Smooth muscle cell (in vitro differentiated cells): ENCODE measurements at regions not wholly inside any gene's neighbourhood (a gene's known extent, or its start where the extent isn't known, plus 50 kb on each side); places are given as distances from the start of the nearest gene placed in this dataset.

Experiments used
- DNase-seq: peaks from one replicate; lab custom pipeline; 2025; ENCODE audit not compliant: unreplicated experiment; lab: John Stamatoyannopoulos, UW
- H2AFZ ChIP-seq: fragments of 200-600 bp; sonication (generic); 2 replicates; pipeline ENCODE4 v1.6.0; 2016; ENCODE audit warnings: antibody characterized with exemption, low read depth, mild to moderate bottlenecking
- H3F3A ChIP-seq: fragments of 200-600 bp; sonication (generic); 2 replicates; pipeline ENCODE4 v1.6.0; 2017; ENCODE audit warnings: antibody characterized with exemption, low read depth
- H3K27ac ChIP-seq: fragments of 200-600 bp; sonication (generic); 2 replicates; pipeline ENCODE4 v1.5.1; 2016; ENCODE audit warnings: low read depth, mild to moderate bottlenecking
- H3K27me3 ChIP-seq: fragments of 200-600 bp; sonication (generic); 2 replicates; pipeline ENCODE4 v1.6.1; 2016; ENCODE audit warnings: low read depth, mild to moderate bottlenecking
- H3K36me3 ChIP-seq: fragments of 200-600 bp; sonication (generic); 2 replicates; pipeline ENCODE4 v1.5.1; 2016; ENCODE audit warnings: low read depth
- H3K4me1 ChIP-seq: fragments of 200-600 bp; sonication (generic); 2 replicates; pipeline ENCODE4 v1.5.1; 2016; ENCODE audit warnings: low read depth
- H3K4me2 ChIP-seq: fragments of 200-600 bp; sonication (generic); 2 replicates; pipeline ENCODE4 v1.6.0; 2016; ENCODE audit warnings: mild to moderate bottlenecking
- H3K4me3 ChIP-seq: fragments of 200-600 bp; sonication (generic); 2 replicates; pipeline ENCODE4 v1.5.1; 2016; ENCODE audit warnings: mild to moderate bottlenecking
- H3K79me2 ChIP-seq: fragments of 200-600 bp; sonication (generic); 2 replicates; pipeline ENCODE4 v1.6.0; 2016; ENCODE audit warnings: low read depth, mild to moderate bottlenecking
- H3K9ac ChIP-seq: fragments of 200-600 bp; sonication (generic); 2 replicates; pipeline ENCODE4 v1.6.0; 2016; ENCODE audit warnings: low read depth
- H3K9me3 ChIP-seq: fragments of 200-600 bp; sonication (generic); replicated peaks from 2 replicates; pipeline ENCODE4 v1.5.1; 2016; ENCODE audit warnings: low read depth
- H4K20me1 ChIP-seq: fragments of 200-600 bp; sonication (generic); 2 replicates; pipeline ENCODE4 v1.6.0; 2016; ENCODE audit warnings: low read depth
- WGBS: methylation state at CpG from one replicate; pipeline ENCODE4 v1.1.7; 2016; ENCODE audit warnings: low lambda C conversion rate; 5-methylcytosine and 5-hydroxymethylcytosine counted together
- TF ChIP-seq, protein P1 (sequence below): fragments of 200-600 bp; sonication (generic); IDR thresholded peaks from 2 replicates; pipeline ENCODE4 v1.5.1; 2017; ENCODE audit warnings: borderline replicate concordance, mild to moderate bottlenecking, antibody characterized with exemption; ENCODE audit not compliant: insufficient read depth, poor library complexity, severe bottlenecking

- 97% methylated on average over 1 of the region's 1 CpG for WGBS
- Histone ChIP-seq H3K9me3 (no peaks in the 10 kb centered on the region), H3F3A (no peaks in the 10 kb centered on the region), H3K27ac (no peak overlapping the region), H3K27me3 (no peaks in the 10 kb centered on the region), H4K20me1 (no peaks in the 10 kb centered on the region), H3K4me1 (peaks cover 1% of the 10 kb centered on the region), H3K4me3 (no peak overlapping the region), H3K36me3 (no peaks in the 10 kb centered on the region), H2AFZ (no peak overlapping the region), H3K4me2 (no peak overlapping the region), H3K9ac (no peak overlapping the region), H3K79me2 (no peaks in the 10 kb centered on the region)
- TF ChIP-seq, protein P1, sequence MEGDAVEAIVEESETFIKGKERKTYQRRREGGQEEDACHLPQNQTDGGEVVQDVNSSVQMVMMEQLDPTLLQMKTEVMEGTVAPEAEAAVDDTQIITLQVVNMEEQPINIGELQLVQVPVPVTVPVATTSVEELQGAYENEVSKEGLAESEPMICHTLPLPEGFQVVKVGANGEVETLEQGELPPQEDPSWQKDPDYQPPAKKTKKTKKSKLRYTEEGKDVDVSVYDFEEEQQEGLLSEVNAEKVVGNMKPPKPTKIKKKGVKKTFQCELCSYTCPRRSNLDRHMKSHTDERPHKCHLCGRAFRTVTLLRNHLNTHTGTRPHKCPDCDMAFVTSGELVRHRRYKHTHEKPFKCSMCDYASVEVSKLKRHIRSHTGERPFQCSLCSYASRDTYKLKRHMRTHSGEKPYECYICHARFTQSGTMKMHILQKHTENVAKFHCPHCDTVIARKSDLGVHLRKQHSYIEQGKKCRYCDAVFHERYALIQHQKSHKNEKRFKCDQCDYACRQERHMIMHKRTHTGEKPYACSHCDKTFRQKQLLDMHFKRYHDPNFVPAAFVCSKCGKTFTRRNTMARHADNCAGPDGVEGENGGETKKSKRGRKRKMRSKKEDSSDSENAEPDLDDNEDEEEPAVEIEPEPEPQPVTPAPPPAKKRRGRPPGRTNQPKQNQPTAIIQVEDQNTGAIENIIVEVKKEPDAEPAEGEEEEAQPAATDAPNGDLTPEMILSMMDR, result no peak
- no peak for DNase-seq
These were observed 119.7 kb downstream of the CD47 start for GRCh38 chr3:107970993-107971580.

DNA sequence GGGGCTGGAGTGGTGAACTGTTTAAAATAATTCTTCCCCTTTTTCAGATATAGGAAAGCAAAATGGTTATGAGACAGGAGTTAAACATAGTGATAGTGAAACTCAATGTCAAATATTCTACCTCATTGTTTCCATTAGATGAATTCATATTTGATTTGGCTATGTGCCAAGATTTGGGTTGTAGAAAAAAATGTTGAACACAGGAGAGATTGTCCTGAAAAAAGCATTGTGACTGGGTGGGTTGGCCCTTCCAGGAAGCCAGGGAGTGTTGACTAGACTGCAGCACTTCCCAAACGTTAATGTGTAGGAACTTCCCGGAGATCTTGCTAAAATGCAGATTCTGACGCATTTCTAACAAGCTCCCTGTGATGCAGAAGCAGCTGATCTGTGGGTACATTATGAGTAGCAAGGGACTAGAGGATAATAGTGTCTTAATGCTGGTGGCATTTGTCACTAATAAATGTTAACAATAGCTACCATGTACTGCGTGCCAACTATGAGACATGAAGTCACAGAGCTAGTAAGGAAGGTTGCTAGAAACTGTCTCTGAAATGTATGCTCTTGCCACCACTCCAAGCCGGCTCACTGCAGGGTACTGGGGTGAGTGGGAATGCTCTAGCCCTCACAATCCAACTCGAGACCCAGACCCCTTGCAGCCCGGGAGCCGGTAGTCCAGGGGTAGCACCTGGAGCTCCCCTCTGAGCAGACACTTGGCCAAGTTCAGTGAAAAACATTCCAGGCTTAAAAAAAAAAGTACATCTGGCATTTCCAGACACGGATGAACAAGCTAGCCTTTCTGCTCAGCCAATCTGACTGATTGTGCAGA is 120.6 kb downstream of the CD47 start:
- Histone ChIP-seq H3F3A (no peaks in the 10 kb centered on the region), H3K4me1 (peaks cover 10% of the 10 kb centered on the region), H4K20me1 (no peaks in the 10 kb centered on the region), H3K27ac (no peak overlapping the region), H2AFZ (no peak overlapping the region), H3K9me3 (no peaks in the 10 kb centered on the region), H3K4me2 (no peak overlapping the region), H3K79me2 (no peaks in the 10 kb centered on the region), H3K4me3 (no peak overlapping the region), H3K27me3 (no peaks in the 10 kb centered on the region), H3K36me3 (no peaks in the 10 kb centered on the region), H3K9ac (no peak overlapping the region)
- no peak for DNase-seq
- TF ChIP-seq, protein P1, result no peak
- 77% methylated on average over 9 of the region's 9 CpGs for WGBS

DNA sequence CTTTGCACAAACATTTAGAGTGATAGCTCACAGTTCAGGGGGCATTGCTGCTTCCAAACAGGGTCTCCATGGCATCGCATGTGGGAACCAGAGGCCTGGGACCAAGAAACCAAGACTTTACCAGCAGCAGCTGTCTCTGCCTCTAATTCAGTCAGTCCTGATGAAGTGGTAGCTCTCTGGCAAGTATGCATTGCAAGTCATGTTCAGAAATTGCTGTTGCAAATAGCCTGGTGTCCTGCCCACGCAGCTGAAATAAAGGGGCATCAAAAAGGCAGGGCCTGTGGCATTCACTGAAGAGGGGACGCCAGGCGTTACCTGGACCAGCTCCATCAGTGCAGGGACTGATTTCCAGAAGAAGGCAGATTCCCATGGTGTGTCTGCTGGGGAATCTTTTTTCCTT is 121.3 kb downstream of the CD47 start:
- H3K9me3 ChIP-seq, result no peaks in the 10 kb centered on the region
- no peak overlapping the region for H3K27ac ChIP-seq
- no peaks in the 10 kb centered on the region for H3K79me2 ChIP-seq
- no peak overlapping the region for H3K4me3 ChIP-seq
- WGBS, result 94% methylated on average over 4 of the region's 4 CpGs
- no peak overlapping the region for H3K4me2 ChIP-seq
- H3K4me1 ChIP-seq, result peaks cover 10% of the 10 kb centered on the region
- no peaks in the 10 kb centered on the region for H3K27me3 ChIP-seq
- no peaks in the 10 kb centered on the region for H3K36me3 ChIP-seq
- TF ChIP-seq, protein P1, result no peak
- H3K9ac ChIP-seq, result no peak overlapping the region
- H4K20me1 ChIP-seq, result no peaks in the 10 kb centered on the region
- no peak overlapping the region for H2AFZ ChIP-seq
- no peaks in the 10 kb centered on the region for H3F3A ChIP-seq
- no peak for DNase-seq
